GM08714 (cell line): ENCODE measurements at regions not wholly inside any gene's neighbourhood (a gene's known extent, or its start where the extent isn't known, plus 50 kb on each side); places are given as distances from the start of the nearest gene placed in this dataset.
"Not testable (repeated sequence)": the region's sequence is repeated elsewhere in the genome, so short reads cannot be mapped to it uniquely, and the experiment has no call there.

Experiments
- H3K4me3 ChIP-seq: fragments of 200-500 bp; sonication (Bioruptor generic); 2 replicates; pipeline ENCODE4 v1.5.1; 2014; ENCODE audit warnings: mild to moderate bottlenecking, low read length, inconsistent platforms
- ZNF274 ChIP-seq: IDR thresholded peaks from 2 replicates; pipeline ENCODE4 v1.6.1; 2012; ENCODE audit warnings: mild to moderate bottlenecking, low read depth, low read length

GRCh38 chr5:86526811-86527348, 90.9 kb upstream of the COX7C start:
- TF ChIP-seq ZNF274, result no peak
- H3K4me3 ChIP-seq, result no peak overlapping the region

GRCh38 chr5:86532429-86532828, 85.3 kb upstream of the COX7C start:
- no peak overlapping the region for H3K4me3 ChIP-seq
- no peak for TF ChIP-seq ZNF274

- no peak overlapping the region for H3K4me3 ChIP-seq
- TF ChIP-seq ZNF274, result no peak
Observed at GRCh38 chr5:86536396-86536795, 81.3 kb upstream of the COX7C start.

- no peak overlapping the region for H3K4me3 ChIP-seq
- no peak for TF ChIP-seq ZNF274
Observed at GRCh38 chr5:86542532-86542931, 75.2 kb upstream of the COX7C start.

- no peak overlapping the region for H3K4me3 ChIP-seq
- TF ChIP-seq ZNF274, result no peak
Observed at GRCh38 chr5:86546044-86546443, 71.7 kb upstream of the COX7C start.

GRCh38 chr5:86546582-86546981, 71.2 kb upstream of the COX7C start:
- no peak overlapping the region for H3K4me3 ChIP-seq
- no peak for TF ChIP-seq ZNF274

- no peak for TF ChIP-seq ZNF274
- no peak overlapping the region for H3K4me3 ChIP-seq
Observed at GRCh38 chr5:86554638-86555037, 63.1 kb upstream of the COX7C start.

GRCh38 chr5:86557920-86558319, 59.8 kb upstream of the COX7C start:
- TF ChIP-seq ZNF274, result no peak
- H3K4me3 ChIP-seq, result no peak overlapping the region

- no peak for TF ChIP-seq ZNF274
- no peak overlapping the region for H3K4me3 ChIP-seq
Observed at GRCh38 chr5:86565197-86565789, 52.4 kb upstream of the COX7C start.

- not testable (repeated sequence) for H3K4me3 ChIP-seq
Observed at GRCh38 chr5:86566030-86566429, 51.7 kb upstream of the COX7C start.
